CD4-positive, alpha-beta T cell treated with Interferon gamma for 1 hour (primary cell): ENCODE measurements at regions not wholly inside any gene's neighbourhood (a gene's known extent, or its start where the extent isn't known, plus 50 kb on each side); places are given as distances from the start of the nearest gene placed in this dataset.
A peak's percentile ranks its signal among the peaks of the same experiment; 100 is the strongest.
"Not testable (repeated sequence)": the region's sequence is repeated elsewhere in the genome, so short reads cannot be mapped to it uniquely, and the experiment has no call there.

Experiments used
- DNase-seq: peaks from one replicate; pipeline ENCODE4 v3.0.0-alpha.2; 2020

DNA sequence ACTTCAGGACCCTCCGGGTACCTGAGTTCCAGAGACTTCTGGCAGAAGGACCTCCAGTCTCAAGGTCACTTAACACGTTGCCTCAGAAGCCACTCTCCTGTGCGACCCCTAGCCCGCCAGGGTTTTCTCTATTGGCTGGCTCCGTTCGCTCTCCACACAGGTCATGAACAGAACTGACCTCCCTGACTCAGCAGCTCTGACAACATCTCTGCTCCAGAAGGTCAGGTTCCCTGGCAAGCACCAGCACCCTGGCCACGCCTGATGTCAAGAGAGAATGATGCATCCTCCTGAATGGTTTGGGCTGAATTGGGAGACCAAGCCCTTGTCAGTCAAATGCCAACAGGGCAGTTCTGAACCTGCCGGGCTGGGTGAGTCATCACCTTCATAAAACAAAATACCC lies 84.3 kb upstream of the TMEM45B start:
- DNase-seq, result no peak

- no peak for DNase-seq
Measured at GRCh38 chr11:129732941-129733340, 82.7 kb upstream of the TMEM45B start.

DNA sequence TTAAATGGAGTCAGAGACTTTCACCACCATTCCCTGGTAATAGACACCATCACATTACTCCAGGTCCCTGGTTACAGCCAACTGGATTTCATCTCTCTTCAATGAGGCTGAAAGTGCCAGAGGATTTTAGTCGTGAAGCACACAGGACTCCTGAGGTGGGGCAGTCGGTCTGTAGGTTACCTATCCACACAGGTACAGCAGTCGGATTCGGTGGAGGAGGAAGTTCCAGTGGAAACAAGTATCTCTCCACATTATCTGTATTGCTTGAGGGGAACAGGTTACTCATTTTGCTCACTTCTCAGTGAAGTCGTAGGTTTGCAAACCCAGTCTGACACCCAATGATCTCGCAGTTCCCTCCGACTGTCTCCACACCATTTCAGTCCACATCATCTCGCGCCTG lies 82.3 kb upstream of the TMEM45B start:
- no peak for DNase-seq

- DNase-seq, result no peak
Measured at GRCh38 chr11:129733981-129734380, 81.7 kb upstream of the TMEM45B start.

DNA sequence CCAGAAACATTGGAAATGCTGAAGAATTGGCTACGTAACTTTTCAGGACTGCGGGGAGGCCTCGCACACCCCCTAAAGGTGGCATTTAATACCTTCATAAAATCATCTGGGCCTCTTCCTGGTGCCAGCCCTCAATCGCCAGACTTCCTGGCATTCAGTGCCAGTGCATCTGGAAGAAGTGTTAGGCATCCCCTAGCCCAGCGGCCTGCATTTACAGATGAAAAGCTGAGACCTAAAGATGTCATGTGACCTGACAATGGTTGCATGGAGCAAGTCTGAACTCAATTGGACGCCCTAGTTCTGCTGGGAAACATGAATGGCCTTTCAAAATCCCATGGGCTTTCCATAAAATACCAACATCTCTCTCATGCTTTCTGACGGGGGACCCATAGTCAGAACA lies 81.0 kb upstream of the TMEM45B start:
- no peak for DNase-seq

DNA sequence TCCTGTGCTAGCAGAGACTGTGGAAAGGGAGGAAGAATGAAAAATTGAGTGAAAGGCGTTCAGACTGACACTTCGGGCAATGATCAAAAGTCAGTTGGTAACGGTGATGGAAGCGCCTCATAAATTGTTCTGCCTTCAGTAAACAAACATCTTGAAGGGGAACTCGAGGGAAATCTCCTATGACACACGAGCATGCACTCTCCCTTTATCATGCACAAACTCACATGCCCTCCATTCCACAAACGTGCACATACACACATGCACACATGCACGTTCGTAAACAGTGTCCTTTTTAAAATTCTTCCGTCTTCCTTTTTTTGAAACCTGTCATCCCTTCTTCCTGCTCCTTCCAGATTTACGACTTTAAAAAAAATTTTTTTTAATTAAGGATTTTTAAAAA lies 77.8 kb upstream of the TMEM45B start:
- DNase-seq, result no peak

DNA sequence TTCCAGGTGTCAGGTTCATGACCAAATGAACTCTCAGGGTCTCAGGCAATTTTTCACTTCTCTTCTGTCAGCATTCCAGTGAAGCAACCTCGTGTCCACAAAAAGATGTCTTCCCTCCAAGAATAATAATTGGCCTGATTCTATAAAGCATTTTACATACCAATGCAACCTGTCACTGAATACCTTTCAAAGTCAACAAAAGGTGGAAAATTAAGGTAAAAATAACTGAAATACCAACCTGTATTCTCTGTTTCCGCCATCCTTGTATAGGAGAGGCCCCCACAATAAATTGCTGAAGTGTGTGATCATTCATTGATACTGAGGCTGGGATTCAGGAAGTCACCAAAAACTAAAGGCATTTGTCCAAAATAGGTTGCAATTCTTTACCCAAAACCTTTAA lies 77.4 kb upstream of the TMEM45B start:
- no peak for DNase-seq

GRCh38 chr11:129739339-129739738 lies 76.3 kb upstream of the TMEM45B start:
- no peak for DNase-seq

DNA sequence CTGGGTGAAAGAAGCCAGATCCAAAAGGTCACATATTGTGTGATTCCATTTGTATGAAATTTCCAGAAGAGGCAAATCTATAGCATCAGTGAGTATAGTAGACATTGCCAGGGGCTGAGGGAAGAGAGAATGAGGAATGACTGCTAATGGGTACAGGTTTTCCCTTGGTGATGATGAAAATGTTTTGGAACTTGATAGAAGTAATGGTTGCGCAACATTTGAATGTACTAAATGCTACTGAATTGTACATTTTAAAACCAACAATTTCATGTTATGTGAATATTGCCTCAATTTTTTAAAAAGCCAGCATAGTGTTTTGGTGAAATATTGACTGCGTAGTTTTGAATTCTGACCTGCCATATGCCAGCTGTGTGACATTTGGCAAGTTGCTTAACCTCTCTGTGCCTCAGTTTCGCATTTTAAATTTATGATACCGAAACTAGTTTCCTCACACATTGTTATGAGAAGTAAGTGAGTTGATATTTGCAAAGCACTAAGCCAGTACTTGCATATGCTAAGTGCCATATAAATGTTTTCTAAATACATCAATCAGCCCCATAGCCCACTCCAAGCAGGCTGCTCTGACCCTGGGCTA lies 75.4 kb upstream of the TMEM45B start:
- DNase-seq, result no peak

GRCh38 chr11:129743112-129743815 lies 72.4 kb upstream of the TMEM45B start:
- DNase-seq, result no peak

GRCh38 chr11:129747071-129747470 lies 68.6 kb upstream of the TMEM45B start:
- no peak for DNase-seq

GRCh38 chr11:129749141-129749540 lies 66.5 kb upstream of the TMEM45B start:
- DNase-seq, result no peak

DNA sequence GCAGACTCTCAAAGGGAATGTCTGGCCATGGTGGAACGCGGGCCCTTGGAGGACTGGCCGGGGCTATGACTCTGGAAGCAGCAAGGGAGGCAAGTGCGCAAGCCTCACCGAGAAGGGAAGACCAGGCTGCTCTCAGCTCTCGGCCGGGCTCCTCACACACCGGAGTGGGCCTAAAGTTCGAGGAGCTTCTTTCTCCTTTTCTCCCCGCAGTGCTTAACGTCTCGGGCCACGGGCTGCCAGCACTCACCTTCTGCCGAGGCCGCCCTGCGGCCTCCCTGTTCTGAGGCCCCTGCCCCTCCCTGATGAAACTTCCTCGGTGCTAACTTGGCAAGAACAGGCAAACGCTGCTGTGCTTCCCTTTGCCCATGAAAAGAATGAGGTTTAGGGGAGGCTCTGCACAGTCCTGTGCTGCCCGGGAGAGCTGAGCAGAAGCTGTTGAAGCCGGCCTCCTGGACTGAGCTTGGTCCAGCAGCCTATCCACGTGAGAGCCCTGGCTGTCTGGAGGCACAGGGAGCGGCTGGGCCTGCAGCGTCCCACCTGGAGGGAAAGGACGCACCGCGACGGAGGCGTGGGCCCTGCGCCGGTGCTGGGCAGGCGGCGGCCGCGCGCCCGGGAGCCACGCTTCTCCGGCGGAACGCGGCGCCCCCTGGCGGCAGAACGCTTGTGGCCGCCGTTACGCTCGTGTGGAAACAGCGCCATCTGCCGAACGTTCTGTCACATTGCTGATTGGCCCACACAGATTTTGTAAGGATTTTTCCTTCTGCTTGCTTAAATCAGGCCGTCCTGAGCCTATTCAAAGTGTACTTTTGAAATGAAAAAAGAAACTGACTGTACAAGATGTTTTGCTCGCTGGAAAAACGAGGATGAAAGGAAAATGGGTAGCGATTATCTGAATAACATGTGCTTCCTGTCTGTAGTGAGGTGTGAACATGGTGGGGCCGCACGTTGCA lies 65.0 kb upstream of the TMEM45B start:
- peak; percentile 68 for DNase-seq

DNA sequence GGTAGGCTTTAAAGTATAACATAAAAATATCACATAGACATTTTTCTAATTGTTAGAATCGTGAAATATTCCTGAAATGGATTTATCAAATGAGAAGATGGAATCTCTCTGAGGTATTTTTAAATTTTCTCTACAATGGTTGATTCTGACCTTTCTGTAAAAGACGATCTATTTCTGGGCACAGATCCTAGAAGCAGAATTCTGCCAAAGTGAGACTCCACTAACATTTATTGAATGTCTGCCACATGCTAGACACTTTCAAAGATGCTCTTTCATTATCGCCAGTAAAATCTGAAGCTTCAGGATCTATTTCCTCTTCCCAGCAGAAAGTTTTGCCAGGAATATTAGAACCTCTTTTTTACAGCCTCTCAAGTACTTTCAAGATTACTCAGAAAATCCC lies 64.1 kb upstream of the TMEM45B start:
- DNase-seq, result no peak

DNA sequence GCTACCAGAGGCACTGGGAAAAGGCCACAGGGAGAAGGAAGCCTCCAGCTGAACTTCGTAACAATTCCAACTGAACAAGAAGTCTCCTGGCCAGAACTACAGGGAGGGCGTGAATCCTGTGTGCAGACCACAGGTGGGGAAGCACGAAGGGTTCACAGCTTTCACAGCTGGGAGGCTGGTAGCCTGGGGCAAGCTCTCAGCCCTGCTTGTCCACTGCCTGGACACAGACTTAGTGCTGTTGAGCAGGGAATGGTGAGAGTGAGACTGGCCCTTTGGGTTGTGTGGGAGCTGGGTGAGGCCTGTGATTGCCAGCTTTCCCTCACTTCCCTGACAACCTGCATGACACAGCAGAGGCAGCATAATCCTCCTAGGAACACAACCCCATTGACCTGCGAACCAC lies 52.1 kb upstream of the TMEM45B start:
- DNase-seq, result not testable (repeated sequence)

DNA sequence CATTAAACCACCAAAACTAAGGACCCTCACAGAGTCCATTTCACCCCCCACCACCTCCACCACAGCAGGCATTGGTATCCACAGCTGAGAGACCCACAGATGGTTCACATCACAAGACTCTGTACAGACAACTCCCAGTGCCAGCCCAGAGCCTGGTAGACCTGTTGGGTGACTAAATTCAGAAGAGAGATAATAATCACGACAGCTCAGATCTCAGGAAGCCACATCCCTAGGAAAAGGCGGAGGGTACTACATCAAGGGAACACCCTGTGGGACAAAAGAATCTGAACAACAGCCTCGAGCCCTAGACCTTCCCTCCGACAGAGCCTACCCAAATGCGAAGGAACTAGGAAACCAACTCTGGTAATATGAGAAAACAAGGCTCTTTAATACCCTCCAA lies 51.4 kb upstream of the TMEM45B start:
- not testable (repeated sequence) for DNase-seq
